HepG2 (cell line): ENCODE measurements at regions not wholly inside any gene's neighbourhood (a gene's known extent, or its start where the extent isn't known, plus 50 kb on each side); places are given as distances from the start of the nearest gene placed in this dataset.

Experiments used
- ATAC-seq: fragments of 200-7000 bp; cut with Tn5 transposase; 3 replicates; pipeline ENCODE4 v1.9.1; 2020; ENCODE audit warnings: mild to moderate bottlenecking, moderate library complexity
- BruUV-seq: library from RNA; stranded (reverse); fragments of 400-500 nt; replicated peaks from 2 replicates; lab custom pipeline; 2021; lab: Mats Ljungman, UMichigan
- CTCF ChIA-PET: fragments of 300-600 bp; formaldehyde crosslinking; extraction: SDS; loops from one replicate; lab custom pipeline; 2021; ENCODE audit warnings: low total read pairs, inconsistent platforms, low intra/inter-chr PET ratio; lab: Yijun Ruan, JAX
- POLR2A ChIA-PET: fragments of 350-600 bp; sonication (Branson Sonifier 250); formaldehyde crosslinking; loops from one replicate; lab custom pipeline; 2020; ENCODE audit warnings: antibody characterized with exemption, inconsistent platforms; lab: Yijun Ruan, JAX
- DNase-seq: peaks from one replicate; pipeline ENCODE4 v3.0.0-alpha.2; 2015; ENCODE audit warnings: low spot score
- FAIRE-seq: peaks from 3 replicates; lab custom pipeline; 2011; peaks lifted over from hg19 to GRCh38; lab: Jason Lieb, UNC
- H2AFZ ChIP-seq: one replicate; pipeline ENCODE4 v1.6.1; 2011; ENCODE audit warnings: low read length, inconsistent platforms
- H3K27ac ChIP-seq: fragments of 300-600 bp; 3 replicates; pipeline ENCODE4 v1.8.0; 2011; ENCODE audit warnings: mixed run types, mild to moderate bottlenecking, mixed read lengths, low read length, inconsistent platforms; ENCODE audit not compliant: insufficient read depth; ENCODE audit errors: extremely low read length
- H3K27me3 ChIP-seq, 2 experiments: fragments of 200-600 bp in 1 of 2; 2 replicates in 1 of 2; 3 replicates in 1 of 2; pipeline versions ENCODE4 v1.6.0 to v1.8.0; 2011; ENCODE audit warnings: low read length in 2 of 2, mild to moderate bottlenecking in 2 of 2, moderate library complexity in 2 of 2, inconsistent platforms in 1 of 2; ENCODE audit not compliant: insufficient read depth in 2 of 2, control insufficient read depth in 1 of 2
- H3K36me3 ChIP-seq, 2 experiments: fragments of 200-600 bp in 1 of 2; replicated peaks in 1 of 2; 2 replicates in 1 of 2; 3 replicates in 1 of 2; pipeline versions ENCODE4 v1.5.1 to v1.8.0; 2011; ENCODE audit warnings: low read length in 2 of 2, inconsistent platforms in 1 of 2; ENCODE audit not compliant: insufficient read depth in 2 of 2, control insufficient read depth in 1 of 2
- H3K4me1 ChIP-seq: 2 replicates; pipeline ENCODE4 v1.5.1; 2012; ENCODE audit warnings: low read length, inconsistent platforms; ENCODE audit not compliant: insufficient read depth
- H3K4me2 ChIP-seq: 2 replicates; pipeline ENCODE4 v1.6.0; 2011; ENCODE audit warnings: low read depth, low read length, inconsistent platforms
- H3K4me3 ChIP-seq, 3 experiments: fragments of 200-600 bp in 1 of 3; sonication (generic), shearing (Covaris generic) in 1 of 3; replicated peaks in 1 of 3; 2 replicates each; pipeline ENCODE4 v1.5.1; 2011 to 2016; ENCODE audit warnings: low read length in 3 of 3, inconsistent platforms in 2 of 3, low read depth in 2 of 3, mild to moderate bottlenecking in 2 of 3, control low read depth in 1 of 3, mixed read lengths in 1 of 3; ENCODE audit not compliant: insufficient read depth in 1 of 3
- H3K79me2 ChIP-seq: one replicate; pipeline ENCODE4 v1.6.1; 2011; ENCODE audit warnings: low read length, inconsistent platforms; ENCODE audit not compliant: insufficient read depth
- H3K9ac ChIP-seq: 2 replicates; pipeline ENCODE4 v1.6.0; 2011; ENCODE audit warnings: mild to moderate bottlenecking, low read depth, low read length, inconsistent platforms; ENCODE audit not compliant: insufficient read depth
- H3K9me3 ChIP-seq: 2 replicates; pipeline ENCODE4 v1.5.1; 2012; ENCODE audit warnings: mild to moderate bottlenecking, low read length
- H4K20me1 ChIP-seq: 2 replicates; pipeline ENCODE4 v1.6.0; 2011; ENCODE audit warnings: inconsistent platforms, mild to moderate bottlenecking, low read length, moderate library complexity; ENCODE audit not compliant: insufficient read depth
- KLF15 ChIP-seq: sonication (generic); formaldehyde crosslinking; IDR thresholded peaks from 2 replicates; pipeline ENCODE4 v1.8.1; 2023; ENCODE audit warnings: borderline replicate concordance, mild to moderate bottlenecking, inconsistent platforms, missing genetic modification reagents, mixed read lengths
- MAFK ChIP-seq, 2 experiments: IDR thresholded peaks in 1 of 2; conservative IDR thresholded peaks in 1 of 2; 2 replicates each; pipeline ENCODE4 v1.6.1; 2011; ENCODE audit warnings: improper control_type of control experiment in 2 of 2, low read length in 2 of 2
- MYPOP ChIP-seq: sonication (generic); formaldehyde crosslinking; IDR thresholded peaks from 2 replicates; pipeline ENCODE4 v1.8.1; 2023; ENCODE audit warnings: mild to moderate bottlenecking, moderate library complexity, missing genetic modification reagents
- PCBP2 ChIP-seq: fragments of 200-400 bp; formaldehyde crosslinking; optimal IDR thresholded peaks from 2 replicates; pipeline ENCODE3; 2018; ENCODE audit warnings: low read length, low read depth; ENCODE audit not compliant: poor library complexity, severe bottlenecking
- PRPF4 ChIP-seq: fragments of 200-400 bp; formaldehyde crosslinking; IDR thresholded peaks from 2 replicates; pipeline ENCODE4 v1.6.1; 2016; ENCODE audit warnings: low read length, low read depth; ENCODE audit not compliant: poor library complexity, severe bottlenecking
- RARA ChIP-seq: IDR thresholded peaks from 2 replicates; pipeline ENCODE4 v1.6.1; 2016; ENCODE audit warnings: missing genetic modification reagents, missing compliant biosample characterization
- RFX3 ChIP-seq: IDR thresholded peaks from 2 replicates; pipeline ENCODE4 v1.6.1; 2016; ENCODE audit warnings: missing biosample characterization, missing genetic modification reagents
- ZFP62 ChIP-seq: sonication (generic); formaldehyde crosslinking; IDR thresholded peaks from 2 replicates; pipeline ENCODE4 v1.4.0; 2020; ENCODE audit warnings: missing genetic modification reagents
- ZNF572 ChIP-seq: sonication (generic); formaldehyde crosslinking; IDR thresholded peaks from 2 replicates; pipeline ENCODE4 v1.5.1; 2020; ENCODE audit warnings: mild to moderate bottlenecking, missing genetic modification reagents
- WGBS: methylation state at CpG from one replicate; pipeline ENCODE4 v1.1.6; 2017; ENCODE audit warnings: low lambda C conversion rate; 5-methylcytosine and 5-hydroxymethylcytosine counted together
- in situ Hi-C: cut with HindIII; loops from 2 replicates; pipeline ENCODE4 v1.10.0; 2017; ENCODE audit warnings: low pct_unique_long_range_greater_than_20kb; ENCODE audit not compliant: extremely low pct_ligation_motif_present
- intact Hi-C: fragments of 100-400 bp; cut with micrococcal nuclease; formaldehyde crosslinking; loops from one replicate; pipeline ENCODE4 v1.10.0; 2022; ENCODE audit not compliant: unreplicated experiment
- TF ChIP-seq, protein P1 (sequence below): sonication (generic); formaldehyde crosslinking; IDR thresholded peaks from 2 replicates; pipeline ENCODE4 v1.4.0; 2020; ENCODE audit warnings: missing genetic modification reagents, low read depth, mild to moderate bottlenecking, borderline replicate concordance

- ChIA-PET CTCF (no interaction called here), POLR2A (no interaction called here)
- 11% methylated on average over 2 of the region's 2 CpGs for WGBS
- intact Hi-C loops, result no loop called here
- Histone ChIP-seq H3K9me3 (no peaks in the 10 kb centered on the region), H3K36me3 (no peaks in the 10 kb centered on the region), H3K4me1 (no peaks in the 10 kb centered on the region), H3K27me3 (no peaks in the 10 kb centered on the region), H2AFZ (no peak overlapping the region), H3K9ac (no peak overlapping the region), H3K4me3 (no peak overlapping the region), H3K79me2 (no peaks in the 10 kb centered on the region), H3K27ac (no peak overlapping the region), H3K4me2 (no peak overlapping the region)
- no peak for ATAC-seq
- BruUV-seq, result no TSS peak
- in situ Hi-C loops, result no loop called here
- no peak for DNase-seq
- FAIRE-seq, result no peak
- TF ChIP-seq RARA (CRISPR knock-in tag) (no peak), RFX3 (CRISPR knock-in tag) (no peak), PRPF4 (no peak), PCBP2 (no peak), MAFK (conservative IDR thresholded peaks at IDR 0.05 in 1 of 2, IDR thresholded peaks at IDR 0.05 in 1 of 2; ENCODE audit: low read length in 2 of 2) (no peak), MYPOP (CRISPR knock-in tag) (no peak), ZNF572 (CRISPR knock-in tag) (no peak), KLF15 (no peak), ZFP62 (CRISPR knock-in tag) (no peak)
- TF ChIP-seq, protein P1, sequence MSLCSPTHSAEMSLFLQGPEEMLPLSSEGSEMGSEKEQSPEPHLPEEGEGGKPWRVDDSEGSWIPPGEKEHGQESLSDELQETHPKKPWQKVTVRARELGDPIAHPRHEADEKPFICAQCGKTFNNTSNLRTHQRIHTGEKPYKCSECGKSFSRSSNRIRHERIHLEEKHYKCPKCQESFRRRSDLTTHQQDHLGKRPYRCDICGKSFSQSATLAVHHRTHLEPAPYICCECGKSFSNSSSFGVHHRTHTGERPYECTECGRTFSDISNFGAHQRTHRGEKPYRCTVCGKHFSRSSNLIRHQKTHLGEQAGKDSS (CRISPR knock-in tag), result no peak
- TF ChIP-seq, all 625 proteins: peak for 0
- no peaks in the 10 kb centered on the region for H4K20me1 ChIP-seq
Observed at GRCh38 chr3:157782236-157782635, 279.0 kb upstream of the VEPH1 start.
